Upper lobe of left lung (tissue), 4 donors: ENCODE measurements at regions not wholly inside any gene's neighbourhood (a gene's known extent, or its start where the extent isn't known, plus 50 kb on each side); places are given as distances from the start of the nearest gene placed in this dataset.

Experiments
- EP300 ChIP-seq, 4 donors: sonication (generic); formaldehyde crosslinking; IDR thresholded peaks; one replicate each; pipeline ENCODE4 v1.5.1; 2017; ENCODE audit warnings: antibody characterized with exemption in 4 of 4, control low read depth in 2 of 4
- TF ChIP-seq, protein P1 (sequence below), 6 experiments: fragments of 450-650 bp in 4 of 6; fragments of 200-600 bp in 2 of 6; sonication (generic) in 2 of 6; IDR thresholded peaks; one replicate each; pipeline ENCODE4 v1.5.1; 2016 to 2019; ENCODE audit warnings: antibody characterized with exemption in 6 of 6

- no peak for TF ChIP-seq EP300 (IDR thresholded peaks at IDR 0.05)
- TF ChIP-seq, protein P1, sequence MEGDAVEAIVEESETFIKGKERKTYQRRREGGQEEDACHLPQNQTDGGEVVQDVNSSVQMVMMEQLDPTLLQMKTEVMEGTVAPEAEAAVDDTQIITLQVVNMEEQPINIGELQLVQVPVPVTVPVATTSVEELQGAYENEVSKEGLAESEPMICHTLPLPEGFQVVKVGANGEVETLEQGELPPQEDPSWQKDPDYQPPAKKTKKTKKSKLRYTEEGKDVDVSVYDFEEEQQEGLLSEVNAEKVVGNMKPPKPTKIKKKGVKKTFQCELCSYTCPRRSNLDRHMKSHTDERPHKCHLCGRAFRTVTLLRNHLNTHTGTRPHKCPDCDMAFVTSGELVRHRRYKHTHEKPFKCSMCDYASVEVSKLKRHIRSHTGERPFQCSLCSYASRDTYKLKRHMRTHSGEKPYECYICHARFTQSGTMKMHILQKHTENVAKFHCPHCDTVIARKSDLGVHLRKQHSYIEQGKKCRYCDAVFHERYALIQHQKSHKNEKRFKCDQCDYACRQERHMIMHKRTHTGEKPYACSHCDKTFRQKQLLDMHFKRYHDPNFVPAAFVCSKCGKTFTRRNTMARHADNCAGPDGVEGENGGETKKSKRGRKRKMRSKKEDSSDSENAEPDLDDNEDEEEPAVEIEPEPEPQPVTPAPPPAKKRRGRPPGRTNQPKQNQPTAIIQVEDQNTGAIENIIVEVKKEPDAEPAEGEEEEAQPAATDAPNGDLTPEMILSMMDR (IDR thresholded peaks at IDR 0.05) = no peak
Measured at GRCh38 chrX:39310891-39311290, 509.6 kb downstream of the MID1IP1 start.
